ENCODE measurements at regions not wholly inside any gene's neighbourhood (a gene's known extent, or its start where the extent isn't known, plus 50 kb on each side); places are given as distances from the start of the nearest gene placed in this dataset.

GRCh38 chr13:56396318-56396717 is 744.4 kb upstream of the PRR20A start:
- ATAC-seq (no peak), DNase-seq (no peak)
- Histone ChIP-seq H3K9me3 (peaks cover 0 to 6% (median 0%) of the 10 kb centered on the region in 12 donors), H3K27me3 (no peaks in the 10 kb centered on the region), H3K4me3 (no peak overlapping the region), H3K27ac (no peak overlapping the region), H3K36me3 (no peaks in the 10 kb centered on the region), H3K4me1 (no peaks in the 10 kb centered on the region)
- no peak for TF ChIP-seq POLR2A (IDR thresholded peaks at IDR 0.05)
- 39 to 43% (median 42%) methylated on average over 2 of the region's 2 CpGs for WGBS, 4 donors
- intact Hi-C loops (cut with DNase I) = no loop called here

- H3K36me3 ChIP-seq = no peaks in the 10 kb centered on the region
- no peak overlapping the region for H3K4me3 ChIP-seq
- no peak for DNase-seq
- intact Hi-C loops (cut with DNase I) = no loop called here
- no peak for TF ChIP-seq CTCF (IDR thresholded peaks at IDR 0.05)
- no peak for TF ChIP-seq POLR2A (IDR thresholded peaks at IDR 0.05)
- 65 to 81% (median 74%) methylated on average over 3 of the region's 3 CpGs for WGBS, 4 donors
- H3K9me3 ChIP-seq = peaks cover 0 to 10% (median 0%) of the 10 kb centered on the region in 12 donors
- H3K27ac ChIP-seq = no peak overlapping the region
- H3K27me3 ChIP-seq = no peaks in the 10 kb centered on the region
- no peaks in the 10 kb centered on the region for H3K4me1 ChIP-seq
- peak in 2 of 4 donors; percentile 30 to 64 for ATAC-seq
Observed at GRCh38 chr13:56400774-56401173, 739.9 kb upstream of the PRR20A start.

- DNase-seq (no peak), ATAC-seq (no peak)
- H3K36me3 ChIP-seq = no peaks in the 10 kb centered on the region
- no peaks in the 10 kb centered on the region for H3K27me3 ChIP-seq
- no peak overlapping the region for H3K27ac ChIP-seq
- intact Hi-C loops (cut with DNase I) = no loop called here
- TF ChIP-seq CTCF (IDR thresholded peaks at IDR 0.05) (no peak), POLR2A (IDR thresholded peaks at IDR 0.05) (no peak)
- no peak overlapping the region for H3K4me3 ChIP-seq
- H3K9me3 ChIP-seq = peaks cover 0 to 14% (median 6%) of the 10 kb centered on the region in 12 donors
- H3K4me1 ChIP-seq = no peaks in the 10 kb centered on the region
Observed at GRCh38 chr13:56412856-56413255, 727.9 kb upstream of the PRR20A start.

- 59 to 74% (median 70%) methylated on average over 3 of the region's 3 CpGs for WGBS, 4 donors
- DNase-seq (no peak), ATAC-seq (no peak)
- intact Hi-C loops (cut with DNase I) = no loop called here
- Histone ChIP-seq H3K9me3 (peaks cover 0 to 7% (median 0%) of the 10 kb centered on the region in 12 donors), H3K27ac (no peak overlapping the region), H3K36me3 (no peaks in the 10 kb centered on the region), H3K27me3 (no peaks in the 10 kb centered on the region), H3K4me3 (no peak overlapping the region), H3K4me1 (no peaks in the 10 kb centered on the region)
- TF ChIP-seq CTCF (IDR thresholded peaks at IDR 0.05) = no peak
- TF ChIP-seq POLR2A (IDR thresholded peaks at IDR 0.05) = no peak
Observed at GRCh38 chr13:56424246-56424645, 716.5 kb upstream of the PRR20A start.

GRCh38 chr13:56457535-56458190 is 683.1 kb upstream of the PRR20A start:
- 50 to 63% (median 58%) methylated on average over 7 of the region's 7 CpGs for WGBS, 4 donors
- ATAC-seq = no peak

More at GRCh38 chr13:56457535-56458190, 683.1 kb upstream of the PRR20A start:
- intact Hi-C loops (cut with DNase I) = no loop called here
- H3K27me3 ChIP-seq = no peaks in the 10 kb centered on the region
- no peak for DNase-seq
- H3K4me3 ChIP-seq = no peak overlapping the region
- no peak overlapping the region for H3K27ac ChIP-seq
- H3K36me3 ChIP-seq = no peaks in the 10 kb centered on the region
- H3K4me1 ChIP-seq = peaks cover 0 to 4% (median 0%) of the 10 kb centered on the region in 12 donors
- peaks cover 0 to 13% (median 3%) of the 10 kb centered on the region in 12 donors for H3K9me3 ChIP-seq
- TF ChIP-seq CTCF (IDR thresholded peaks at IDR 0.05) (no peak), POLR2A (IDR thresholded peaks at IDR 0.05) (no peak)

All from heart left ventricle (tissue), 16 donors.